Gastrocnemius medialis (tissue), 4 donors: ENCODE measurements at regions not wholly inside any gene's neighbourhood (a gene's known extent, or its start where the extent isn't known, plus 50 kb on each side); places are given as distances from the start of the nearest gene placed in this dataset.

ENCODE experiments used
- ATAC-seq, 2 donors: fragments of 150-250 bp; one replicate each; pipeline ENCODE4 v1.9.1; 2016
- DNase-seq, 2 donors: peaks; one replicate each; pipeline ENCODE4 v3.0.0-alpha.2; 2019
- H3K27ac ChIP-seq, 4 donors: fragments of 200-600 bp; sonication (generic); 1 replicate in 1 of 4; 2 replicates in 3 of 4; pipeline ENCODE4 v1.5.1; 2016 to 2018; ENCODE audit warnings: mild to moderate bottlenecking in 2 of 4, moderate library complexity in 1 of 4
- H3K27me3 ChIP-seq, 3 donors: fragments of 200-600 bp; sonication (generic) in 2 of 3; 1 replicate in 1 of 3; 2 replicates in 2 of 3; pipeline versions ENCODE4 v1.5.1 to v1.6.0; 2016 to 2019; ENCODE audit warnings: mild to moderate bottlenecking in 1 of 3, moderate library complexity in 1 of 3
- H3K36me3 ChIP-seq, 2 donors: fragments of 200-600 bp; sonication (generic) in 1 of 2; one replicate each; pipeline ENCODE4 v1.5.1; 2017 to 2018
- H3K4me1 ChIP-seq, 2 donors: fragments of 200-600 bp; sonication (generic) in 1 of 2; one replicate each; pipeline ENCODE4 v1.5.1; 2016 to 2017; ENCODE audit warnings: mild to moderate bottlenecking in 2 of 2
- H3K4me3 ChIP-seq, 4 donors: fragments of 200-600 bp; sonication (generic) in 3 of 4; 1 replicate in 1 of 4; 2 replicates in 3 of 4; pipeline ENCODE4 v1.5.1; 2016 to 2019; ENCODE audit warnings: mild to moderate bottlenecking in 2 of 4
- H3K9me3 ChIP-seq, 3 donors: fragments of 200-600 bp; sonication (generic) in 2 of 3; 1 replicate in 1 of 3; 2 replicates in 2 of 3; pipeline ENCODE4 v1.5.1; 2016 to 2019
- POLR2A ChIP-seq, 2 donors: fragments of 450-650 bp; IDR thresholded peaks; one replicate each; pipeline ENCODE4 v1.6.1; 2017; ENCODE audit warnings: antibody characterized with exemption in 2 of 2, mild to moderate bottlenecking in 2 of 2, moderate library complexity in 2 of 2
- in situ Hi-C, 4 donors: fragments of 200-750 bp; cut with MboI; loops; one replicate each; pipeline versions ENCODE4 v1.15.0 to v1.8.0; 2017; ENCODE audit warnings: low sequenced_read_pairs in 4 of 4
- intact Hi-C: fragments of 100-400 bp; cut with DNase I; formaldehyde crosslinking; loops from one replicate; pipeline ENCODE4 v1.15.1; 2023; ENCODE audit warnings: low total_unique reads
- TF ChIP-seq, protein P1 (sequence below), 5 experiments: fragments of 450-650 bp in 3 of 5; fragments of 200-600 bp in 2 of 5; sonication (generic) in 2 of 5; IDR thresholded peaks in 4 of 5; conservative IDR thresholded peaks in 1 of 5; 1 replicate in 4 of 5; 2 replicates in 1 of 5; pipeline ENCODE4 v1.5.1; 2016 to 2019; ENCODE audit warnings: antibody characterized with exemption in 5 of 5, mild to moderate bottlenecking in 3 of 5, moderate library complexity in 3 of 5

DNA sequence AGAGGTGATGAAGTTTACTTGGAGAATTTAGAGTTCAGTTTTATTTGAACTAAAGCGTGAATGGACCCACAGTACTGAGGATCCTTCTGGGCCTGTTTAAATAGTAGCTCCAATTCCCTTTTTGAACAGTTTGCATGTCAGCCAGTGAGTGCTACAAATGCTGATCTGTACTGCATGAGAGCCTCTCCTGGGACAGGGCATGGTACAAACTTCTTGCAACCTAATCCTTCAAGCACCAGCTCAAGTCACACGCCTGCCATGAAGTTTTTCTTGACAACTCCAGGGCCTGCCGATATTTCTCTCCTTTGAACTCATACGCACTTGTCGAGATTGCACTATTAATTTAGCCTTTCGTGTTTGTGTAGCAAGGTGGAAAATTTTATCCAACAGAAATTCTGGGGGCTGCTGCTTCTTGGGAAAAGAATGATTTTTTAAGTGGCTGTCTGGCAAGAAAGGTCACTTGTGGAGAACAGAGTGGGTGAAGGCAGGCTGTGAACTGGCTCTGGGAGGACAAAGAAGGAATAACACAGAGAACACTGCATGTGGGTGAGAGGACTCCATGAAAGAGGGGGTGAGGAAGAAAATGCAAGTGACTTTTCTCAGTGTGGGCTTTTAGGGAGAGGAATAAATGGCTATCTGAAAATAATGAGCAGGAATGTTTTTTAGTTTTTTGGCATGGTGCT is 192.5 kb downstream of the NDFIP2 start:
- peak overlapping the region; percentile 64 to 85 (median 79) for H3K27ac ChIP-seq
- H3K4me3 ChIP-seq: no peak overlapping the region
- no peaks in the 10 kb centered on the region for H3K9me3 ChIP-seq
- H3K4me1 ChIP-seq: peaks cover 17 to 21% of the 10 kb centered on the region in 2 donors
- peak; percentile 54 to 60 for DNase-seq
- no peaks in the 10 kb centered on the region for H3K27me3 ChIP-seq
- peak; percentile 94 to 97 for ATAC-seq
- in situ Hi-C loops (loop anchor here in 1 of 4 donors (10.0 kb wide), 1 partner anchor 691 kb away; no protein-coding TSS in a partner anchor), intact Hi-C loops (loop anchor here (10.0 kb wide), 2 partner anchors 371 to 1341 kb away; no protein-coding TSS in a partner anchor)
- H3K36me3 ChIP-seq: no peaks in the 10 kb centered on the region
- no peak for TF ChIP-seq POLR2A (IDR thresholded peaks at IDR 0.05)
- TF ChIP-seq, protein P1, sequence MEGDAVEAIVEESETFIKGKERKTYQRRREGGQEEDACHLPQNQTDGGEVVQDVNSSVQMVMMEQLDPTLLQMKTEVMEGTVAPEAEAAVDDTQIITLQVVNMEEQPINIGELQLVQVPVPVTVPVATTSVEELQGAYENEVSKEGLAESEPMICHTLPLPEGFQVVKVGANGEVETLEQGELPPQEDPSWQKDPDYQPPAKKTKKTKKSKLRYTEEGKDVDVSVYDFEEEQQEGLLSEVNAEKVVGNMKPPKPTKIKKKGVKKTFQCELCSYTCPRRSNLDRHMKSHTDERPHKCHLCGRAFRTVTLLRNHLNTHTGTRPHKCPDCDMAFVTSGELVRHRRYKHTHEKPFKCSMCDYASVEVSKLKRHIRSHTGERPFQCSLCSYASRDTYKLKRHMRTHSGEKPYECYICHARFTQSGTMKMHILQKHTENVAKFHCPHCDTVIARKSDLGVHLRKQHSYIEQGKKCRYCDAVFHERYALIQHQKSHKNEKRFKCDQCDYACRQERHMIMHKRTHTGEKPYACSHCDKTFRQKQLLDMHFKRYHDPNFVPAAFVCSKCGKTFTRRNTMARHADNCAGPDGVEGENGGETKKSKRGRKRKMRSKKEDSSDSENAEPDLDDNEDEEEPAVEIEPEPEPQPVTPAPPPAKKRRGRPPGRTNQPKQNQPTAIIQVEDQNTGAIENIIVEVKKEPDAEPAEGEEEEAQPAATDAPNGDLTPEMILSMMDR (IDR thresholded peaks at IDR 0.05 in 4 of 5, conservative IDR thresholded peaks at IDR 0.05 in 1 of 5): no peak

GRCh38 chr13:79671420-79671819 is 190.5 kb downstream of the NDFIP2 start:
- in situ Hi-C loops (loop anchor here in 1 of 4 donors (10.0 kb wide), 1 partner anchor 693 kb away; no protein-coding TSS in a partner anchor), intact Hi-C loops (loop anchor here (10.0 kb wide), 2 partner anchors 373 to 1343 kb away; no protein-coding TSS in a partner anchor)
- no peaks in the 10 kb centered on the region for H3K9me3 ChIP-seq
- H3K4me1 ChIP-seq: peaks cover 17 to 21% of the 10 kb centered on the region in 2 donors
- H3K4me3 ChIP-seq: no peak overlapping the region
- TF ChIP-seq, protein P1 (IDR thresholded peaks at IDR 0.05 in 4 of 5, conservative IDR thresholded peaks at IDR 0.05 in 1 of 5): no peak
- no peak for TF ChIP-seq POLR2A (IDR thresholded peaks at IDR 0.05)
- H3K27me3 ChIP-seq: no peaks in the 10 kb centered on the region
- H3K27ac ChIP-seq: no peak overlapping the region
- no peak for ATAC-seq
- no peaks in the 10 kb centered on the region for H3K36me3 ChIP-seq
- no peak for DNase-seq

DNA sequence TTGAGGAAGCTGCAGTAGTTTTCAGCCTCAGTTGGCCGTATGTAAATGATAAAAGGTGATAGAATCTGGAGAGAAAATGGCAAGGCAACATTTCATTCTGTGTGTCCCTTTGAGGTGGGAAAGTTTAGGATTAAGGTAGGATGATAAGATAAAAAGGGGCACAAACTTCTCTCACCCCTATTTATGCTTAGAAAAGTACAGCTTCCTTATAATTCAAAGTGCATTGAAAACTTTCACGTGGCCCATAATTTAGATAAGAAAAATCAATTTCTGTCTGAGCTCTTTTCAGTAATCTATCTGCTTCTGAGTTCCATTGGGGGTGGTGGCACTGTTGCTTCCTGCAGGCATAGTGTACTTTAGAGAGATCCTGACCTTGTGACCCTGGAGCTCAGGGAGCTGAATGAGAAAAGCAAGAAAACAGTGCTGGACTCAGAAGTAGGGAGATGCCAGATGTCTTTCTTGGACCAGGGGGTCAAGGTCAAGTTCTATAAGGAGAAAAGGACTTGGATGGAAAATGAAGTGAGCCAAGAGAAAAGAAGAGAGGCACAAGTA is 187.3 kb downstream of the NDFIP2 start:
- Histone ChIP-seq H3K9me3 (no peaks in the 10 kb centered on the region), H3K27ac (no peak overlapping the region), H3K27me3 (no peaks in the 10 kb centered on the region), H3K4me1 (peaks cover 18 to 19% of the 10 kb centered on the region in 2 donors), H3K4me3 (no peak overlapping the region), H3K36me3 (no peaks in the 10 kb centered on the region)
- in situ Hi-C loops: no loop called here
- intact Hi-C loops: no loop called here
- ATAC-seq (no peak), DNase-seq (no peak)
- TF ChIP-seq, protein P1 (IDR thresholded peaks at IDR 0.05 in 4 of 5, conservative IDR thresholded peaks at IDR 0.05 in 1 of 5): no peak
- TF ChIP-seq POLR2A (IDR thresholded peaks at IDR 0.05): no peak

- intact Hi-C loops: no loop called here
- DNase-seq: no peak
- ATAC-seq: no peak
- no peak overlapping the region for H3K4me3 ChIP-seq
- TF ChIP-seq, protein P1 (IDR thresholded peaks at IDR 0.05 in 4 of 5, conservative IDR thresholded peaks at IDR 0.05 in 1 of 5): no peak
- no peak for TF ChIP-seq POLR2A (IDR thresholded peaks at IDR 0.05)
- H3K9me3 ChIP-seq: no peaks in the 10 kb centered on the region
- no peaks in the 10 kb centered on the region for H3K36me3 ChIP-seq
- H3K4me1 ChIP-seq: peaks cover 18% of the 10 kb centered on the region in 2 donors
- in situ Hi-C loops: no loop called here
- no peaks in the 10 kb centered on the region for H3K27me3 ChIP-seq
- no peak overlapping the region for H3K27ac ChIP-seq
Observed at GRCh38 chr13:79667771-79668170, 186.8 kb downstream of the NDFIP2 start.
